ENCODE measurements at regions not wholly inside any gene's neighbourhood (a gene's known extent, or its start where the extent isn't known, plus 50 kb on each side); places are given as distances from the start of the nearest gene placed in this dataset.
A peak's percentile ranks its signal among the peaks of the same experiment; 100 is the strongest.

DNA sequence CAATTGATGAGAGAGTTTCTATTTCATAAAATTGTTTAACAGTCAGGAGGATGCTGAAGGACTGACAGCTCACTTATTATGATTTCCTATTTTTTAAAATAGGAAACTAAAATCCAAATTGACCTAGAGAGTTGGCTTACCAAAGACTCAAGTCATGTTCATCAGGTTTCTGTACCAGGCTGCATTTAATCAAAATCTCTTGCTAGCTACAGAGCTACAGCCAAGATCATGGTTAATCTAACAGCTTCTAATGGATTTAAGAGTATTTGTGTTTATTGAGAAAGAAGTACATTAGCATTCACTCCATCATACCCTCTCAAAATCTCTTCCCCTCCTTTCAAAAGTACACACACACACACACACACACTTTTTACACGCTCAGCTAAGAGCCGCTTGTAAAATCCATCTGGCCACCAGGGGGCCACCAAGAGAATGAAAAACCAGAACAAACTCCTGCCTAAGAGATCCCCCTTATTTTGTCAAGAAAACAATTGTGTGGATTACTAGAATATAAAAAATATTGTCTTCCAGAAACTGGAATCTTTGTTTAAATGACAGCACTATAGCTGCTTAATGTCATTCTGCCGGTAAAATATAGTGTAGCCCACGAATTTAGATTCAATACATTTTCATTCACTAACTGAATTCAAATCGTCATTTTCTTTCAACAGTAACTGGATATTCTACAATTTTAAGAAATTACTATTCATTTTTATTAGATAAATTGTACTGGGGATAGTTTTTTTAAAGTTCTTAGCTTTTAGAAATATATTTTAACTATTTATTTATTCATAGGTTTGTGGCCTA, 334.0 kb downstream of the BTG1 start:
- Histone ChIP-seq H2AFZ (ENCODE audit: low read length) (no peak overlapping the region), H3K27ac (ENCODE audit: low read depth, low read length, poor library complexity, severe bottlenecking) (no peak overlapping the region), H3K79me2 (ENCODE audit: insufficient read depth, low read length) (no peaks in the 10 kb centered on the region), H3K9me2 (ENCODE audit: low read depth, low read length) (no peaks in the 10 kb centered on the region), H3K9me3 (ENCODE audit: low read length) (no peaks in the 10 kb centered on the region), H3K27me3 (ENCODE audit: insufficient read depth, low read length) (no peaks in the 10 kb centered on the region), H3K4me2 (ENCODE audit: low read length) (no peak overlapping the region), H3K36me3 (ENCODE audit: insufficient read depth, low read length) (no peaks in the 10 kb centered on the region), H3F3A (ENCODE audit: insufficient read depth, low read length) (no peaks in the 10 kb centered on the region), H3K4me1 (ENCODE audit: insufficient read depth, low read length, severe bottlenecking) (no peaks in the 10 kb centered on the region), H4K20me1 (ENCODE audit: insufficient read depth, low read length) (no peaks in the 10 kb centered on the region), H3K9ac (ENCODE audit: low read length) (no peak overlapping the region), H3K4me3 (ENCODE audit: low read depth, low read length, poor library complexity, severe bottlenecking) (no peak overlapping the region)
- TF ChIP-seq EZH2 (IDR thresholded peaks at IDR 0.05; ENCODE audit: borderline replicate concordance, low read length): no peak
- TF ChIP-seq, protein P1, sequence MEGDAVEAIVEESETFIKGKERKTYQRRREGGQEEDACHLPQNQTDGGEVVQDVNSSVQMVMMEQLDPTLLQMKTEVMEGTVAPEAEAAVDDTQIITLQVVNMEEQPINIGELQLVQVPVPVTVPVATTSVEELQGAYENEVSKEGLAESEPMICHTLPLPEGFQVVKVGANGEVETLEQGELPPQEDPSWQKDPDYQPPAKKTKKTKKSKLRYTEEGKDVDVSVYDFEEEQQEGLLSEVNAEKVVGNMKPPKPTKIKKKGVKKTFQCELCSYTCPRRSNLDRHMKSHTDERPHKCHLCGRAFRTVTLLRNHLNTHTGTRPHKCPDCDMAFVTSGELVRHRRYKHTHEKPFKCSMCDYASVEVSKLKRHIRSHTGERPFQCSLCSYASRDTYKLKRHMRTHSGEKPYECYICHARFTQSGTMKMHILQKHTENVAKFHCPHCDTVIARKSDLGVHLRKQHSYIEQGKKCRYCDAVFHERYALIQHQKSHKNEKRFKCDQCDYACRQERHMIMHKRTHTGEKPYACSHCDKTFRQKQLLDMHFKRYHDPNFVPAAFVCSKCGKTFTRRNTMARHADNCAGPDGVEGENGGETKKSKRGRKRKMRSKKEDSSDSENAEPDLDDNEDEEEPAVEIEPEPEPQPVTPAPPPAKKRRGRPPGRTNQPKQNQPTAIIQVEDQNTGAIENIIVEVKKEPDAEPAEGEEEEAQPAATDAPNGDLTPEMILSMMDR (IDR thresholded peaks at IDR 0.05; ENCODE audit: low read length): peak; percentile 88

DNA sequence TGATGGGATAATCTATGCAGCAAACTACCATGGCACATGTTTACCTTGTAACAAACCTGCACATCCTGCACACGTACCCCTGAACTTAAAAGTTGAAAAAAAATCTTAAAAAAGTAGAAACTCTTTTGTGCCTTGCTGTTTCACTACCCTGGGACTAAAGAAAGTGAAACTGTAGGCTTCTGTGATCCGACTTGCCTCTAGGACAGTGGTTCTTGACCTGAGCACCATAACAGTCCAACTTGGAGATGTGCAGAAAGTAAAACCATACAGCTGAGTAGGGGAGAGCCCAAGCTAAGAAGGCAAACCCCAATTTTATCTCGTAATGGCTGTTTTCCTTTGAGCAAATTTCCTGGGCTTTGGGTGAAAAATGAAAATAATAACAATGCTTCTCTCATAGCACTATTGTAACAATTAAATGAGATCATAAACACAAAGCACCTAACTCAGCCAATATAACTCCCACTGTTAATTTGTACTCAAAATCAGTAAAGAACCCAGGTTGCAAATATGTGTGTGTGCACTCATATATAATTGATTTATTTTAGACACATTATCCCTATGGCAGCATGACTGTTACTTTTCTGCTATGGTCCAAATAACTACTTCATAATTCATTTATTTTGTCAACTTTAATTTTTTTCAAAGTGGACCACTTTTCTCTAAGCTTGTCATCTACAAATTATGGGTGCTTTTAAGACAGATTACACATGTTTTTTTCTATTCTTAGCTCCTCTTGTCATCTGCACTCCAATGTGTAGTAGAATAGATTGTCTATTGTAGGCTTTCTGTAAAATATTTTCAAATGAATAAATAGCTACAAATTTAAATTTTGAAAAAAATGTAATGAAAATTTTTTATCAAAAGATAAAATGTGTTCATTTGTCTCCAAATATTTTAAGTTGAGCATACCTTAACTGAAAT, 334.9 kb downstream of the BTG1 start:
- H3K9me3 ChIP-seq (ENCODE audit: low read length): no peaks in the 10 kb centered on the region
- H3K4me2 ChIP-seq (ENCODE audit: low read length): no peak overlapping the region
- no peaks in the 10 kb centered on the region for H3K4me1 ChIP-seq (ENCODE audit: insufficient read depth, low read length, severe bottlenecking)
- no peak overlapping the region for H3K9ac ChIP-seq (ENCODE audit: low read length)
- H3K27ac ChIP-seq (ENCODE audit: low read depth, low read length, poor library complexity, severe bottlenecking): no peak overlapping the region
- H3K4me3 ChIP-seq (ENCODE audit: low read depth, low read length, poor library complexity, severe bottlenecking): no peak overlapping the region
- H3K27me3 ChIP-seq (ENCODE audit: insufficient read depth, low read length): no peaks in the 10 kb centered on the region
- no peaks in the 10 kb centered on the region for H3K79me2 ChIP-seq (ENCODE audit: insufficient read depth, low read length)
- H2AFZ ChIP-seq (ENCODE audit: low read length): no peak overlapping the region
- no peaks in the 10 kb centered on the region for H3F3A ChIP-seq (ENCODE audit: insufficient read depth, low read length)
- no peaks in the 10 kb centered on the region for H3K9me2 ChIP-seq (ENCODE audit: low read depth, low read length)
- H4K20me1 ChIP-seq (ENCODE audit: insufficient read depth, low read length): no peaks in the 10 kb centered on the region
- no peak for TF ChIP-seq EZH2 (IDR thresholded peaks at IDR 0.05; ENCODE audit: borderline replicate concordance, low read length)
- TF ChIP-seq, protein P1 (IDR thresholded peaks at IDR 0.05; ENCODE audit: low read length): no peak
- H3K36me3 ChIP-seq (ENCODE audit: insufficient read depth, low read length): no peaks in the 10 kb centered on the region

DNA sequence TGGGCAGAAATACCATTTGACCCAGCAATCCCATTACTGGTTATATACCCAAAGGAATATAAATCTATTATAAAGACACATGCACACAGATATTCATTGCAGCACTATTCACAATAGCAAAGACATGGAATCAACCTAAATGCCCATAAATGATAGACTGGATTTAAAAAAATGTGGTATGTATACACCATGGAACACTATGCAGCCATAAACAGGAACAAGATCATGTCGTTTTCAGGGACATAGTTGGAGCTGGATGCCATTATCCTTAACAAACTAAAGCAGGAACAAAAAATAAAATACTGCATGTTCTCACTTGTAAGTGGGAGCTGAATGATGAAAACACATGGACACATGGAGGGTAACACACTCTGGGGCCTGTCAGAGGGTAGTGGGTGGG, 335.6 kb downstream of the BTG1 start:
- H4K20me1 ChIP-seq (ENCODE audit: insufficient read depth, low read length): no peaks in the 10 kb centered on the region
- no peak overlapping the region for H3K4me2 ChIP-seq (ENCODE audit: low read length)
- no peaks in the 10 kb centered on the region for H3F3A ChIP-seq (ENCODE audit: insufficient read depth, low read length)
- no peaks in the 10 kb centered on the region for H3K9me3 ChIP-seq (ENCODE audit: low read length)
- H2AFZ ChIP-seq (ENCODE audit: low read length): no peak overlapping the region
- H3K36me3 ChIP-seq (ENCODE audit: insufficient read depth, low read length): no peaks in the 10 kb centered on the region
- no peak overlapping the region for H3K4me3 ChIP-seq (ENCODE audit: low read depth, low read length, poor library complexity, severe bottlenecking)
- no peaks in the 10 kb centered on the region for H3K27me3 ChIP-seq (ENCODE audit: insufficient read depth, low read length)
- H3K9me2 ChIP-seq (ENCODE audit: low read depth, low read length): no peaks in the 10 kb centered on the region
- H3K9ac ChIP-seq (ENCODE audit: low read length): no peak overlapping the region
- H3K79me2 ChIP-seq (ENCODE audit: insufficient read depth, low read length): no peaks in the 10 kb centered on the region
- H3K4me1 ChIP-seq (ENCODE audit: insufficient read depth, low read length, severe bottlenecking): no peaks in the 10 kb centered on the region
- no peak overlapping the region for H3K27ac ChIP-seq (ENCODE audit: low read depth, low read length, poor library complexity, severe bottlenecking)
- TF ChIP-seq EZH2 (IDR thresholded peaks at IDR 0.05; ENCODE audit: borderline replicate concordance, low read length): no peak
- TF ChIP-seq, protein P1 (IDR thresholded peaks at IDR 0.05; ENCODE audit: low read length): no peak
